NCI-H460 (cell line): ENCODE measurements at regions not wholly inside any gene's neighbourhood (a gene's known extent, or its start where the extent isn't known, plus 50 kb on each side); places are given as distances from the start of the nearest gene placed in this dataset.
A peak's percentile ranks its signal among the peaks of the same experiment; 100 is the strongest.

Experiments used
- DNase-seq: peaks from one replicate; pipeline ENCODE4 v3.0.0-alpha.2; 2016; ENCODE audit warnings: low read depth; ENCODE audit errors: extremely low read depth

DNA sequence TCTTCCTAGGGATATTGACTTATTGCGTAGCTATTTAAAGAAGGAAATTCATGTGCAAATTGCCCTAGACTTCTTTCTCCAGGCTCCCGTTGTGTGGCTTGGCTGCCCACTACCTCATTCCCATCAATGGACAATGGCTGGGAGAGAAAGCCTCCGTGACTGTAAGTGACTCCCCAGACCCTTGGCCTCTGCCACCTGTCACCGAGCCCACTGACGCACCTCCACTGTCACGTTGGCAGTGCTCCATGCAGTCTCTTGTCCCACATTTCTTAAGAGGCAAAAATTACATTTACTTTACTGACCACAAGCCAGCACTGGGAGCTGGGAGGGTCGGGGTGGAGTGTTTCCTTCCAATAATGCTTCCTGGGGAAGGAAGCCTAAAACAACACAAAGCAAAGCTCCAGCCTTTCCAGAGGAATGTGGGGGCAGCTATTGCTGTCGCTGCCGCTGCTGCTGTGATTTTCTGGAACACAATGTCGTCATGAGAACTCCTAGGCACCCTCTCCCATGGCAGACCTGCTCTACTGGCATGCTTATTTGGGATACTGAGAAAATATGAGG, 89.7 kb upstream of the STEAP1B start:
- DNase-seq, result peak; percentile 78

DNA sequence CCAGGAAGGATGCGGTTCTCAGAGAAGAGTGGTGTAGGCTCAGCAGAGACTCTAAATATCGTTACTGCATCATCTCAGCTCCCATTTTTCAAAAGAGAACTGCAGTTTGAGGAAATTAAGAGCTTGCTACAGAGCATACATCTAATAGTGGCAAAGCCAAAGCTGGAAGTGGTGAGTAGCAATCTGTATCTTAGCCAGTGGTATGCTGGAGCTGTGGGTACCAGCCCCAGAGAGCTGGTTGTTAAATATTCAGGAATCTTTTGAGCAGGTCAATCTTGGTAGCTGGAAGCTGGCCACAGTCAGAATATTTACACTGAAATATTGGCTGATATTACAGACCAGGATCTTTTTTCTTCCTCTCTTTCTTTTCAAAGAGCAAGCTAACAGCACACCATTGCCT, 88.4 kb upstream of the STEAP1B start:
- no peak for DNase-seq

GRCh38 chr7:22587322-22587721, 87.3 kb upstream of the STEAP1B start:
- no peak for DNase-seq

DNA sequence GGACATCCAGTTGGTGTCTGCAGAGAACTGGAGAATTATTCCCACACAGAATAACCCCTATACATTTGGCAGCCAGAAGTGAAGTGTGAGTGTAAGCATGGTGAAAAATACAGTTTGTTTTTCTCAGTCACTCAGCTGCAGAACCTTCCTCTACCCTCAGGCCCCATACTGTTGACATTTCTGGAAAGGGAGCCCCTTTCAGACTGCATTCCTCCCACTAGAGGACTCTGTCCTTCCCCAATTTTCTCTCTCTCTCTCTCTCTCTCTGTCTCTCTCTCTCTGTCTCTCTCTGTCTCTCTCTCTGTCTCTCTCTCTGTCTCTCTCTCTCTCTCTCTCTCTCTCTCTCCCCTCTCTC, 86.8 kb upstream of the STEAP1B start:
- DNase-seq, result no peak

DNA sequence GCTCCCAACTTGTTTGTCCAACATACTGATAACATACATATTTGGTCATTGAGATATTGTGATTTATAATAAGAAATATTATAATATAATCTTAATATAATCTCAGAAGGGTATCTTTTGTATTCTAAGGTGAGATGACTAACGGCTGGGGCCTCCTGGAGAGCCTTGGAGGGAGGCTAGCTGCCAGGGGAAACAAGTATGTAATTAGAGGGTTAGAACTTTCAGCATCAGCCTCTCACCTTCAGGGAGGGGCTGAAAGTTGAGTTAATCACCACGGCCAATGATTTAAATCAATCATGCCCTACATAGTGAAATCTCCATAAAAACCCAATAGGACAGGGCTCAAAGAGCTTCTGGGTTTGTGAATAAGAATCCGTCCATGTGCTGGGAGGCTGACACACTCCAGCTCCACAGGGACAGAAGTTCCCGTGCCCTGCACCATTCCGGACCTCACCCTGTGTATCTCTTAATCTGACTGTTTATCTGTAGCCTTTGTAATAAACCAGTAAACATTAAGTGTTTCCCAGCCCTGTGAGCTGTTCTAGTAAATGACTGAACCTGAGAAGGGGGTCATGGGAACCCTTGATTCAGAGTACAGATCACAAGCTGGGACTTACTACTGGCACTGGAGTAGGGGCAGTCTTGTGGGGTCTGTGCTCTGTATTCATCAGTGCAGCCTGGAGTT, 86.3 kb upstream of the STEAP1B start:
- DNase-seq, result no peak

GRCh38 chr7:22584179-22584578, 84.2 kb upstream of the STEAP1B start:
- no peak for DNase-seq

DNA sequence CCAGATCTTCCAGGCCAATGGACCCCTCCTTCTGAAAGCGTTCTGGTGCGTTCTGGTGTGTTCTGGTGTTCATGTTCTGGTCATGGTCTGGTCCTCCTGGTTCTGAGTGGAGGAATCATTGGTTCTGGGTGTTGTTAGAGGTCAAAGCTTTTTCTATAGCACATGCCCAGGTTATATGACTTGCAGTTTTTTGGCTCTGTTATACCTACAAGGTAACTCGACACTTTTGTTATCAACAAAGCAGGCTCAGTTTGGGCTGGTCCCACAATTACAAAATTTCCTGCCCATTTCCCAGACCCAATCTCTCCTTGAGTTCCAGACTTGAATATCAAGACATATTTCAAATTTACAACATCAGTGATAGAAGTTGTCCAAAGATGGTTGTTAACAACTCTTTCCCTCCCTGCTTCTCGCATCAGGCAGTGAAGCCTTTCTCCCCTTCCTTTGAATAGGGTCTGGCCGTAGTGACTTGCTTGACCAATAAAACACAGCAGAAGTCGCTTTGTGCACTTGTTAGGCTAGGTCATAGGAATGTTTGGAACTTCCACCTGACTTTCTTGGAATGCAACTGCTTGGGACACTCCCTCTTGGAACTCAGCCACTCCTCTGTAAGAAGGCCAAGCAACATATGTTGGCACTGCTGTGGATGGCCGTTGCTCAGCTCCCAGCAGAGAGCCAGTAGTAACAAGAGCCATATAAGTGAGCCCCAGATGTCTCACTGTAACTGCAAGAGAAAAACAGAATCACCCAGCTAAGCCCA, 83.1 kb upstream of the STEAP1B start:
- DNase-seq, result peak; percentile 90

DNA sequence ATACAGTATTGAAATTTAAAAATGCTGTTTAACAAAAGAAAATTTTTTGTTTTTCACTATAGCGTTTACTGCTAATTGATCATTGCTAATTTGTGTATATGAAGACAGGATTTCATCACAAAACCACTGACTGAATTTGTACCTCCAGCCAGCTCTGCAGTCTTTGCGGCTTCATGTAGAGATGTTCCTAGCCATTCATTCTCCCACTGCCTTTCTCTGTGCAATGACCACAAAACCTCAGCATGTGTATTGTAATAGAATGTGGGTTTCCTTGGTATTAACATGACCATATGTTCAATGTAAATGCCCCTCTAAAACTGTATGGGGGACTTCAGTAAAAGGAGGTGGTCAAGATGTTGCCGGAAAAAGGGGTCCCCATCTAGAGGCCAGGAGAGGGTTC, 81.1 kb upstream of the STEAP1B start:
- DNase-seq, result no peak

DNA sequence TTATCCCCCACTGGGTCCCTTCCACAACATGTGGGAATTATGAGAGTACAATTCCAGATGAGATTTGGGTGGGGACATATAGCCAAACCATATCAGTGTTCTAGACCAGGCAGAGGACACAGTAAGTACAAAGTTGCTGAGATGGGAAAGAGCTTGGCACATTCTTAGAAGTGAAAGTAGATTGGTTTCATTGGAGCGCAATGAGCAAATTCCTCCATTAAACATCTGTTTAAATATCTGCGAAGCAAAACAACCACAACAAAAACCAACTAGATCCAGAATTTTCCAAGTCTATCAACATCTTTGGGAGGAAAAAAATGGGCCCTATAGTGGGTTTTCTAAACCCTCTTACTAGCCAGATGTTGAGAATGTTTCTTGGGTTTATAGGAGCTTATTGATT, 80.0 kb upstream of the STEAP1B start:
- no peak for DNase-seq

DNA sequence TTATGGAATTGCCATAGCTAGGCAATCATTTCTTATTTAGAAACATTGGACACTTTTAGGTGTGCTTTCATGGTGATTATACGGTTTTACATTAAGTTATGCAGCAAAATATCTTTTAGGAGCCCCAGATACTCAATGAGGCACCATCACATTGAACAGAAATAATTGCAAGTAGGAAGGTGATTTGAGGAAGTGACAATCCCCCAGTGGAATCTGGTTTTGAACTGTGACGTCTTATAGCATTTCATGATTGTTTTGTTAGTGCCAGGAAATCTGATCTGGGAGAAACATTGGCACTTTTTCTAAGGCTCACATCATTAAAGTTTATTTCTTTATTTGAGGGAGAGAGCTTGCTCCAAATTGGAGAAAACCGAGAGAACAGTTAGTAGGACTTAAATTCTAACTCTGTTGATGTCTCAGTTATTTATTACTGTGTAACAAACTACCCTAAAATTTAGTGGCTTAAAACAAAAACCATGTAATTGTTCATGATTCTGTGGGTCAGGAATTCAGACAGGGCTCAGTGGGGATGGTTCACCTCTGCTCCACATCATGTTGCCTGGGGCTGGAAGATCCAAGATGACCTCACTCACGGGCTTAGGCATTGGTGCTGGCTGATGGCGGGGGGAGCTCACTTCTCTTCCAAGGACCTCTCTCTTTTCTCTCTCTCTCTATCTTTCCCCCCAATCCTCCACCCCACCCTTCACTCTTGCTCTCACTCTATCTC, 78.2 kb upstream of the STEAP1B start:
- peak; percentile 93 for DNase-seq

GRCh38 chr7:22577470-22578001, 77.5 kb upstream of the STEAP1B start:
- DNase-seq, result peak; percentile 98

DNA sequence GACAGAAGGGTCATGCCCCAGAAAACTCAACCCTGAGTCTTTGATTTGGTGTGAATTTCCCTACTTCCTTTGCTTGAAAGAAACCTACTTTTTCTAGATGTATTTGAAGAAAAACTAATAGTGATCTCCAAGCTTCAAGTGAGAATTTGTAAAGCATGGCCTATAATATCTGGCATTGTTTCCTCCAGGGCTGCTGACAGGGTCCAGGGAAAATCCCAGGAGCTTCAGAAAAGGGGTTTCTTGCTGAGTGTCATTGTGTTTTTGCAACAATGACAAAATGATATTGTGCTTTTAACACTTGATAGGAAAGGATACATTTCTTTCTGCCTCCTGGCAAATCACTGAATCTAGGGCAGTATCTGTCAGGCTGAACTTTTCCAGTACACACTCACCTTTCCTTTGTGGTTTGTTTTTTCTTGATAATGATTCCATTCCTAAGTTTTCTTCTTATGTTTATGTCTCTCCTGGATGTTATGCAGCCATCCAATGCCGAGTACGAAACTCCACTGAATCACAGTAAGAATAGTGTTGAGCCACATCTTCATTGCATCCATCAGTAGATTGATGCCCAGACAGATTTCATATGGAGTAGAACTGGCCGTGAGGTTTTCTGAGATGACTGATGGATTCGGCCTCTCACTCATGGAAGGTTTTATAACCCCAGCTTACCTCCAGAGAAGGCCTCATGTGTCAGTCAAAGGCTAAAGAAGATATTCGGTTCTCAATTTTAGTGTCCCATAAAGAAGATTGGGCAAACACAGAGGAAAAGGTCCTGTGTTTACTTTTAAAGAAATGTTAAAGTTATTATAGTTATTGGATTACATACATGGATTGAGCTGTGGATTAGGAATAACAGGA, 76.9 kb upstream of the STEAP1B start:
- DNase-seq, result no peak

DNA sequence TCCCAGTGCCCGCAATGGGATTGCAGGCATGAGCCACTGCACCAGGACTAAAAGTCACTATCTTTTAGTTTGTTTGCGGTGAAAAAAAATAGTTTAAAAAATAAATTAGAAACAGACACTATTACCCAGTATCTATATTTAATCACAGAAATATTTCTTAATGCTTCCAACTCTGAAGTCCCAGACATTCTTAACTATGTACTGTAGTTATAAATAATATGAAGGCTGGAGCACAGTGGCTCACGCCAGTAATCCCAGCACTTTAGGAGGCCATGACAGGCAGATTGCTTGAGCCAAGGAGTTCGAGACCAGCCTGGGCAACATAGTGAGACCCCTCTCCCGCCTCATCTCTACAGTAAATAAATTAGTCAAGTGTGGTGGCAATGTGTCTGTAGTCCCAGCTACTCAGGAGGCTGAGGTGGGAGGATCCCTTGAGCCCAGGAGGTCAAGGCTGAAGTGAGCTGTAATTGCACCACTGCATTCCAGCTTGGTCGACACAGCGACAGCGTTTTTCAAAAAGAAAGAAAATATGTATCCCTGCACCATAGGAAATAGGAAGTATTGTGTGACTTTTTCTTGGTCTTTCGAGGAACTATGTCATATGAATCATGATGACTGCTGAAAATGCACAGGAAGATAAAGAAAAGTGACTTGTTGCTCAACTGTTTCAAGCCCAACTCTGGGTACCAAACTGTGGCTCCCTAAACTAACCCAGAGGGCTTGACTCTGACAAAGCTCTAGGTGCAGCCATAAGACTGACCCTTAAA, 74.9 kb upstream of the STEAP1B start:
- no peak for DNase-seq

DNA sequence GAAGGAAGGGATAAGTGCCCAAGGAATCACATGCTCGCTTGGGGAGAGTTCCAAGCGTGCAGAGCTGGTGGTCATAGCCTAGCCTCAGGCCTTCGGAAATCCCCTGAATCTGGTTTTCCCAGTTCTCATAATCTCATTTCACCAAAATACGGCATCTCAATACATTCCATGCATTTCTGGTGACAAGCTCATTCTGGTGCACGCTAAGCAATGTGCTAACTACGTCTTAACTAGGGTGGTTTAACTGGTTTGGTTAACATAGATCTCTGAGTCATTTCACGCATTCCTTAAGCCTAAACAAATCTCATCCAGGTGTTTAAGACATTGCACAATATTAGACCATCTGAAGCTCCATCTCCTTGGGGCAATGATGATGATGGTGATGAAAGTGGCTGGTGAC, 72.9 kb upstream of the STEAP1B start:
- no peak for DNase-seq

DNA sequence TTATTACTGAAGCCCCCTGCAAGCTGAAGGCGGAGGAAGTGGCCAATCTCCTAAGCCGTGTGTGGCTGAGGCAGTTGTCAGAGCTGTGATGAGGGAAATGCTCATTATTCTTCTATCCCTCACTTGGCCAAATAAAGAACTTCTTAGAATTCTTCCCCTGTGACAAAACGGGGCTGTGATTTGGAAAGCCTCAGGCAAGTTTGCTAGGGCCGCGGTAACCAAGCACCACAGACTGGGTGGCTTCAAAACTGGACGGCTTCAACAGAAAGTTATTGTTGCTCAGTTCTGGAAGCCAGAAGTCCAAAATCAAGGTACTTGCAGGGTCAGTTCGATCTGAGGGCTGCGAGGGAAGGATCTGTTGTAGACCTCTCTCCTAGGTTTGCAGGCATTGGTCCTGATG, 72.3 kb upstream of the STEAP1B start:
- DNase-seq, result no peak

- DNase-seq, result no peak
These were observed 71.8 kb upstream of the STEAP1B start for GRCh38 chr7:22571766-22572165.

DNA sequence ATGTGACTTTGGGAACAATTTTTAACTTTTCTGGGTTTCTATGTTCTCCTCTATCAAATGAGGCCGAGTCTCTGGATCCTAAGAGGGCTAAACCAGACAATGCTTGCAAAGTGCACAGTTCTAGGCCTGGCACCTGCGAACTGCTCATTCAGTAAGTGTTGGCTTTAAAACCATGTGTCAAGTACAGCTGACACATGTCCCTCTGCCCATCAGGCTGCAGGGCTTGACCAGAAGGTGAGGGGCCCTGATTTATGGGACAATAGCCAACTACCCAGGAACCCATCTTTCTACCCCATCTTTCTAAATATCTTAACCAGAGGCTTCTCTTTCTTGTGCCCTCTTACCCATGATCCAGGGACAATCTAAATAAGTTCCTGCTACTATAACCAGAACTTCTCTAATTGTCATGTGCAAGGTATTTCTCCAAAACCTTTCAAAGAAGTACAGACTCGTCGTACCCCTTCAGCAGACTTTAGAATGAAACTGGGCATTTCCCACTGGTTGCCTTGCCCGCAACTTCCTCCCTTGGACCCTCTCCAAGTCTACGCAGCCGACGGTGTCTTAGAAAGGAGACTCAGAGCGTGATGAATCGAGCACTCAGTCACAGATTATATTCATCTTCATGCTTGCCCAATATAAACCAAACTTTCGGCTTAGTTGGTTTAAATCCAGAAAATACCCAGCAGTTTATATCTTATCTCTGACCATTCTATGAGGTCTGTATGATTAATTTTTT, 69.8 kb upstream of the STEAP1B start:
- DNase-seq, result no peak

DNA sequence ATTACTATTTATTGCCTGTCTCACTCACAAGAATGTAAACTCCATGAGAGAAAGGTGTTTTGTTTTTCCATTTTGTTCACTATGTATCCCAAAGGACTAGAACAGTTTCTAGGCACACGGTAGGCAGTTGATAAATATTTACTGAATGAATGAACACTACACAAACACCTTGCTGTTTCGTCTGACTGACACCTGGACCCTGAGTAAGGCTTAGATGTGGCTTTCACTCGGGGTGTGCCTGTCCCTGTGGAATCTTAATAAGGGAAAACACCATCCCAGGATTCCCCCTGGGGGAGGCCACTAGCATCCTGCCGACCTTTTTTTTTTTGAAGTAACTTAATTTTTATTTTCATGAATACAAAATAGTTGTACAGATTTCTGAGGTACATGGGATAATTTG, 66.6 kb upstream of the STEAP1B start:
- no peak for DNase-seq

- no peak for DNase-seq
These were observed 66.2 kb upstream of the STEAP1B start for GRCh38 chr7:22566176-22566575.
